AG04450 (cell line): ENCODE measurements at regions not wholly inside any gene's neighbourhood (a gene's known extent, or its start where the extent isn't known, plus 50 kb on each side); places are given as distances from the start of the nearest gene placed in this dataset.

ENCODE experiments used
- CTCF ChIA-PET: fragments of 300-600, 350-600 bp; formaldehyde crosslinking; extraction: SDS; loops from one replicate; lab custom pipeline; 2022; ENCODE audit warnings: antibody characterized with exemption, inconsistent platforms; lab: Charles Lee
- POLR2A ChIA-PET: fragments of 350-600 bp; formaldehyde crosslinking; extraction: SDS; loops from one replicate; lab custom pipeline; 2021; ENCODE audit warnings: antibody characterized with exemption, inconsistent platforms; lab: Yijun Ruan, JAX
- DNase-seq: peaks from one replicate; pipeline ENCODE4 v3.0.0-alpha.2; 2011; ENCODE audit warnings: low read depth, low spot score
- H3K27ac ChIP-seq: one replicate; pipeline ENCODE4 v1.5.1; 2012; ENCODE audit warnings: low read depth, low read length, control low read depth
- H3K27me3 ChIP-seq: one replicate; pipeline ENCODE4 v1.6.0; 2012; ENCODE audit warnings: low read length; ENCODE audit not compliant: control insufficient read depth, insufficient read depth
- H3K4me3 ChIP-seq: 2 replicates; pipeline ENCODE4 v1.5.1; 2011; ENCODE audit warnings: mild to moderate bottlenecking, low read depth, low read length, control low read depth
- H3K9me3 ChIP-seq: 2 replicates; pipeline ENCODE4 v1.5.1; 2012; ENCODE audit warnings: low read length; ENCODE audit not compliant: control insufficient read depth, insufficient read depth
- TF ChIP-seq, protein P1 (sequence below): IDR thresholded peaks from 2 replicates; pipeline ENCODE4 v1.5.1; 2011; ENCODE audit warnings: low read depth, low read length, control low read depth, inconsistent platforms

DNA sequence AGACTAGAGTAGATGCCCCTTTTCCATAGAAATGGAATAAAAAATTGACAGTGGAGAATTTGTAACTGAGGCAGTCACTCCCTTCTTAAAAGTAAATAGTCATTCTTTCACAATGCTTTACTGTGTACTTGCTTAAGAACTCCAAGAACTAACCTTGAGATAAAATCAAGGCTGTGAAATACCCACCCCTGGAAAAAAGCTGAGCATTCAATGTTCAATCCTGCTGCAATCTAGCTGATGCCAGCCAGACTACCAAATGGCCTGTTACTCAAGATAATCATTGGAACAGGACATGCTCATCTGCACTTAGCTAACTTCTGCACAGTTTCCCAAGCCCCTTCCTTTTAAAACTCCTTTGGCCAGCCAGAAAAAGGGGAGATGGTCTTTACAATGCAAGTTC lies 367.4 kb upstream of the GULP1 start:
- ChIA-PET POLR2A (no interaction called here), CTCF (no interaction called here)
- DNase-seq, result no peak
- Histone ChIP-seq H3K27ac (no peak overlapping the region), H3K9me3 (no peaks in the 10 kb centered on the region), H3K4me3 (no peak overlapping the region), H3K27me3 (no peaks in the 10 kb centered on the region)
- TF ChIP-seq, protein P1, sequence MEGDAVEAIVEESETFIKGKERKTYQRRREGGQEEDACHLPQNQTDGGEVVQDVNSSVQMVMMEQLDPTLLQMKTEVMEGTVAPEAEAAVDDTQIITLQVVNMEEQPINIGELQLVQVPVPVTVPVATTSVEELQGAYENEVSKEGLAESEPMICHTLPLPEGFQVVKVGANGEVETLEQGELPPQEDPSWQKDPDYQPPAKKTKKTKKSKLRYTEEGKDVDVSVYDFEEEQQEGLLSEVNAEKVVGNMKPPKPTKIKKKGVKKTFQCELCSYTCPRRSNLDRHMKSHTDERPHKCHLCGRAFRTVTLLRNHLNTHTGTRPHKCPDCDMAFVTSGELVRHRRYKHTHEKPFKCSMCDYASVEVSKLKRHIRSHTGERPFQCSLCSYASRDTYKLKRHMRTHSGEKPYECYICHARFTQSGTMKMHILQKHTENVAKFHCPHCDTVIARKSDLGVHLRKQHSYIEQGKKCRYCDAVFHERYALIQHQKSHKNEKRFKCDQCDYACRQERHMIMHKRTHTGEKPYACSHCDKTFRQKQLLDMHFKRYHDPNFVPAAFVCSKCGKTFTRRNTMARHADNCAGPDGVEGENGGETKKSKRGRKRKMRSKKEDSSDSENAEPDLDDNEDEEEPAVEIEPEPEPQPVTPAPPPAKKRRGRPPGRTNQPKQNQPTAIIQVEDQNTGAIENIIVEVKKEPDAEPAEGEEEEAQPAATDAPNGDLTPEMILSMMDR, result no peak

DNA sequence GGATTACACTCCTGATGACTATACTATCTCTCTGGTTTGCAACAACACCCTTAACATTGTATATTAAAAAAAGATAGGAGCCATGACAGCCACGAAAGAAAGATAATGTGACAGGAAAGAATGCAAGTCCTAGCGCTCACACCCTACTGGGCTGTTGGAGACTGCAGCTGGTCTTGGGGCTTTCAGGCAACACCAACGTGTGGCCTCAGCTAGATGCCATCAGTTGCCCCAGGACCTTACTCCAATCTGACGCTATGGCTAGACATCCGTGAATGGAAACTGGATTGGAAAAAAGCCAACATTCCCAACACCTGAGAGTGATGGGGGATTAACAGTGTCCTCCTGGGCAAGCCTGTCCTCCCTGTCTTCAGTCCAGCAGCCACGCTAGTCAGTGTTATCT lies 357.4 kb upstream of the GULP1 start:
- TF ChIP-seq, protein P1, result no peak
- Histone ChIP-seq H3K4me3 (no peak overlapping the region), H3K27me3 (peaks cover 2% of the 10 kb centered on the region), H3K27ac (no peak overlapping the region), H3K9me3 (peaks cover 3% of the 10 kb centered on the region; the same call in 1 of the 2 replicates)
- DNase-seq, result no peak
- POLR2A ChIA-PET, result no interaction called here
- CTCF ChIA-PET, result no interaction called here

DNA sequence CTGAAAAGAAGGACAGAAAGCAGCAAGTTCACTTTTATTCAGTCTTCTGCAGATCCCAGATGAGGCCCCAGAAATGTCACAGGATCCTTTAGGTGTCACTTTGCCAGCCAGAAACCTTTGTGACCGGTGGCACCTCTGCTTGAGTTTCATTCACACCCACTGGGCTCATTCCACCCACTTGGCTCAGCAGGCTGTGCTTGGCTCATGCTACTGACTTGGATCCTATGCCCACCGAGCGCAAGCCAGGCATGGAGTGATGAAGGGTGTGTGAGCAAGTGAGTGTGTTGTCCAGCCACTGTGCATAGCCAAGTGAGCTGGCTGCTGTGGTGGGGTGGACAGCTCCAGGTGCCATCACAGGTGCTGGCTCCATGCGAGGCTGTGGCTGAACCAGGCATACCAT lies 357.0 kb upstream of the GULP1 start:
- no peak for DNase-seq
- POLR2A ChIA-PET, result no interaction called here
- TF ChIP-seq, protein P1, result no peak
- Histone ChIP-seq H3K9me3 (peaks cover 3% of the 10 kb centered on the region; the same call in 1 of the 2 replicates), H3K4me3 (no peak overlapping the region), H3K27ac (no peak overlapping the region), H3K27me3 (peaks cover 2% of the 10 kb centered on the region)
- CTCF ChIA-PET, result no interaction called here

DNA sequence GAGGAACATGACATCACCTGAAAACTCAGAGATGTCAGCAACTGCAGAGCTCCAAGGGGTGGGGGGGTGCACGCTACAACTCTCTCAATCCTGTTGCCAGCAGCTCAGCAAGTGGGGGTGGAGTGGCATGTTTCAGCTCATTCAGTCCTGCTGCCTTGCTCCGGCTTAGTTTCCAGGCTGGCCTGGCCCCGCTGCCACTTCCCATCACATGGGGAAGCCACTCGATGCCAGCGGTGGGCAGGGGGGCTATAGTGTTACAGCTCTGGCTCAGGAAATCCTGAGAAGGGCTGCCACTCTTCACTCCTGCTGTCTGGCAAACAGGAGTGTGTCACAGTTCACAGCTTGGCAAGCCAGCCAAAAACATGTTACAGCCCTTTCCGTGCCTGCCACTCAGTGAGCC lies 356.5 kb upstream of the GULP1 start:
- Histone ChIP-seq H3K27ac (no peak overlapping the region), H3K4me3 (no peak overlapping the region), H3K9me3 (peaks cover 3% of the 10 kb centered on the region; the same call in 1 of the 2 replicates), H3K27me3 (peaks cover 2% of the 10 kb centered on the region)
- no peak for DNase-seq
- TF ChIP-seq, protein P1, result no peak
- ChIA-PET POLR2A (no interaction called here), CTCF (interaction anchor here (0.5 kb wide), 1 partner anchor 839 kb away, joined by 3 read pairs; no protein-coding TSS in a partner anchor)

DNA sequence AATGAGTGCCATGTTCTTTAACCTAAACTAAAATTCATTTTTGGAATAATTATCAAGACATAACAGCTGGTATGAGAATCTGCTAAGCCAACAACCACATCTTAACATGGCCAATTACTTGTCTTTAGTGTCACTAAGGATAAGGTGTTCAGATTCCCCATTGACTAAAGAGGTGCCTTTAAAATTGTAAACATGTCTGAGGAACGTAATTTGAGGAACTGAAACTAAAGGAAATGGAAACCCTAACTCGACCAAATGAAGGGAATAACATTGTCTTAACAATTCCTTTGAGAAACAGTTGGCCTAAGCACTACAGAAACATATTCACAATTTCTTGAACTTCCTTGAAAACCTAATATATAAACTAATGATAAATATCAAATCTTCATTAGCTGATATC lies 355.4 kb upstream of the GULP1 start:
- no peak for DNase-seq
- TF ChIP-seq, protein P1, result no peak
- ChIA-PET CTCF (no interaction called here), POLR2A (no interaction called here)
- H3K9me3 ChIP-seq, result peaks cover 3% of the 10 kb centered on the region; the same call in 1 of the 2 replicates
- no peak overlapping the region for H3K4me3 ChIP-seq
- peaks cover 2% of the 10 kb centered on the region for H3K27me3 ChIP-seq
- H3K27ac ChIP-seq, result no peak overlapping the region
